ENCODE measurements at regions not wholly inside any gene's neighbourhood (a gene's known extent, or its start where the extent isn't known, plus 50 kb on each side); places are given as distances from the start of the nearest gene placed in this dataset.

GRCh38 chr1:195082183-195082582 lies 1526.1 kb downstream of the KCNT2 start:
- TF ChIP-seq CTCF (IDR thresholded peaks at IDR 0.05 in 4 of 5, conservative IDR thresholded peaks at IDR 0.05 in 1 of 5) (no peak), POLR2A (IDR thresholded peaks at IDR 0.05) (no peak)
